ENCODE measurements at regions not wholly inside any gene's neighbourhood (a gene's known extent, or its start where the extent isn't known, plus 50 kb on each side); places are given as distances from the start of the nearest gene placed in this dataset.
"Not testable (repeated sequence)": the region's sequence is repeated elsewhere in the genome, so short reads cannot be mapped to it uniquely, and the experiment has no call there.

- H3K23ac ChIP-seq (ENCODE audit: insufficient read length); H3K36me3 ChIP-seq (ENCODE audit: control insufficient read depth in 2 of 4, insufficient read depth in 4 of 4, low read length in 3 of 4); H4K91ac ChIP-seq (replicated peaks; ENCODE audit: insufficient read length, low read length); H2BK12ac ChIP-seq (ENCODE audit: low read depth, low read length); H3K56ac ChIP-seq (replicated peaks; ENCODE audit: insufficient read length, low read depth, low read length); H3K4me2 ChIP-seq (ENCODE audit: insufficient read depth in 1 of 2, low read depth in 2 of 2, low read length in 2 of 2); H2BK120ac ChIP-seq (replicated peaks; ENCODE audit: low read depth, low read length); H2AFZ ChIP-seq (ENCODE audit: low read length); DNase-seq (ENCODE audit: low read depth in 1 of 2, low spot score in 2 of 2); H3K9ac ChIP-seq (replicated peaks in 1 of 4; ENCODE audit: extremely low read depth in 1 of 4, low read depth in 3 of 4, low read length in 3 of 4); H3K14ac ChIP-seq (ENCODE audit: insufficient read length); H4K8ac ChIP-seq (ENCODE audit: extremely low read depth, insufficient read depth, low read length); H4K20me1 ChIP-seq (replicated peaks in 1 of 2; ENCODE audit: control insufficient read depth in 1 of 2, insufficient read depth in 2 of 2, low read length in 2 of 2); H3K27me3 ChIP-seq (replicated peaks in 1 of 4; ENCODE audit: control insufficient read depth in 3 of 4, extremely low read depth in 1 of 4, insufficient read depth in 3 of 4, low read length in 3 of 4); H3K79me1 ChIP-seq (ENCODE audit: low read depth, low read length); H3K18ac ChIP-seq (ENCODE audit: extremely low read depth, low read length); H3K4ac ChIP-seq (replicated peaks; ENCODE audit: insufficient read length, low read depth, low read length); H3K27ac ChIP-seq (ENCODE audit: low read depth, low read length); H3K4me1 ChIP-seq (replicated peaks in 1 of 4; ENCODE audit: control insufficient read depth in 3 of 4, insufficient read depth in 4 of 4, low read length in 3 of 4); POLR2A ChIA-PET (ENCODE audit: partially characterized antibody); H2BK5ac ChIP-seq (ENCODE audit: low read depth, low read length); H3K9me3 ChIP-seq (ENCODE audit: insufficient read depth in 2 of 2, low read depth in 1 of 2, low read length in 1 of 2); H3K79me2 ChIP-seq (ENCODE audit: control insufficient read depth in 1 of 2, insufficient read depth in 2 of 2, low read length in 2 of 2); H3K4me3 ChIP-seq (ENCODE audit: extremely low read depth in 1 of 4, insufficient read depth in 2 of 4, low read depth in 3 of 4, low read length in 4 of 4); H2BK20ac ChIP-seq (ENCODE audit: low read length); FAIRE-seq; H4K5ac ChIP-seq (ENCODE audit: insufficient read length, low read depth, low read length); H2BK15ac ChIP-seq (ENCODE audit: low read length); H2AK5ac ChIP-seq (ENCODE audit: low read depth, low read length); H3K23me2 ChIP-seq (ENCODE audit: low read depth, low read length): not testable (repeated sequence)
- 84% methylated on average over 4 of the region's 9 CpGs; no CpG with 5 or more reads in 1 of the 2 experiments for WGBS, 2 experiments (ENCODE audit: extremely low coverage in 1 of 2, insufficient coverage in 1 of 2, insufficient read length in 1 of 2, insufficient replicate concordance in 2 of 2, low coverage in 1 of 2, low lambda C conversion rate in 2 of 2, missing lambda C conversion rate in 1 of 2)
- CTCF ChIA-PET (ENCODE audit: partially characterized antibody) = interaction anchor here (0.6 to 1.7 kb wide), 4 partner anchors 10 to 421 kb away, joined by 3 to 6 read pairs (median 4); no protein-coding TSS in a partner anchor
Observed at GRCh38 chr9:767061-767561, 74.4 kb upstream of the DMRT1 start.

Measured in H1 (cell line).